ENCODE measurements at regions not wholly inside any gene's neighbourhood (a gene's known extent, or its start where the extent isn't known, plus 50 kb on each side); places are given as distances from the start of the nearest gene placed in this dataset.

DNA sequence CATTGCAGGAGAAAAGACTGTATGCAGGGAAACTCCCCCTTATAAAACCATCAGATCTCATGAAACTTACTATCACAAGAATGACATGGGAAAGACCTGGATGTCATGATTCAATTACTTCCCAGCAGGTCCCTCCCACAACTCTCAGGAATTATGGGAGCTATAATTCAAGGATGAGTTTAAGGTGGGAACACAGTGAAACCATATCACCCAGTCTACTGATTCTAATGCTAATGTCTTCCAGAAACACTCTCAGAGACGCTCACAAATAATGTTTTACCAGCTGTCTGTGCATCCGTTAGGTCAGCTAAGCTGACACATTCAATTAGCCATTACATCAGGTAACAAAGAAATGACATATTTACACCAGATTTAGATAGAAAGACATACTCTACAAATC, 637.9 kb downstream of the NLGN4Y start:
- no peaks in the 10 kb centered on the region for H3K4me1 Mint-ChIP-seq (ENCODE audit: low read depth)
- H3K36me3 Mint-ChIP-seq (ENCODE audit: low read depth): no peaks in the 10 kb centered on the region
- no peaks in the 10 kb centered on the region for H3K9me3 Mint-ChIP-seq
- H3K27ac Mint-ChIP-seq: no peak overlapping the region
- no peaks in the 10 kb centered on the region for H3K27me3 Mint-ChIP-seq
- H3K4me3 Mint-ChIP-seq: no peak overlapping the region

DNA sequence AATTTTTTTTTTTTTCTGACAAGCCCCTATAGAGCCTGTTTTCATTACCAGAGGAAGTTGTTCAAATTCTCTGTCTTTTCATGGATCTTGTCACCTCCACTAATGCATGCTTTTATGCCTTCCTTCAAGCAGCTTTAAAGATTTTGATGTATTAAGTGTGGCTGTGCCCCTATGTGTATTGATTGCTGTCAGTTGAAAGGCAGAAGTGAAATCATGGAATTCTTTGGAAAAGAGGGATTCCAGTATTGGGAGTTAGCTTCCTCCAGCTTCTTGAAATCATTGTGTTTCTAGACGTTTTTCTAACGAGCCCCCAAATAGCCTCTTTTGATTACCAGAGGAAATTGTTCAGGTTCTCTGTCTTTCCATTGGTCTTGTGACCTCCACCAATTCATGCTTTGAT, 655.6 kb downstream of the NLGN4Y start:
- Mint-ChIP-seq H3K9me3 (no peaks in the 10 kb centered on the region), H3K27ac (no peak overlapping the region), H3K27me3 (no peaks in the 10 kb centered on the region), H3K4me3 (no peak overlapping the region), H3K4me1 (ENCODE audit: low read depth) (no peaks in the 10 kb centered on the region), H3K36me3 (ENCODE audit: low read depth) (no peaks in the 10 kb centered on the region)

DNA sequence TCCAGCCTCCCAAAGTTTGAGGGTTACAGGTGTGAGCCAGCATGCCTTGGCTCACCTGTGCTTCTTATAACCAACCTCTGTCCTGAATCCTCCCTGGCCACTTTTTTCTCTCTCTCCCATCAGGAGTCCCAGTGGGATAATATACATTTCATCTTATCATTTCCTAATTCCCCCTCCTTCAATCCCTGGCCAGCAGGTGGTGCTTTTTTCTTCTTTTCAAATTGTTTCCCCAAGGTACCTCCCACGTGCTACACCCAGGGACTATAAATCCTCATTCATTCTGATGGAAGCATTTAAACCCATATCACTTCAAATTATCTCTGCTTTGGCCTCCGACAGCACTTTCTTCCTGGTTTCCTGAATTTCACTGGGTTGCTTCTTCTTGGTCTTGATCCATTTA, 704.7 kb downstream of the NLGN4Y start:
- Mint-ChIP-seq H3K27ac (no peak overlapping the region), H3K27me3 (no peaks in the 10 kb centered on the region), H3K9me3 (peaks cover 4% of the 10 kb centered on the region), H3K36me3 (ENCODE audit: low read depth) (no peaks in the 10 kb centered on the region), H3K4me3 (no peak overlapping the region), H3K4me1 (ENCODE audit: low read depth) (no peaks in the 10 kb centered on the region)

DNA sequence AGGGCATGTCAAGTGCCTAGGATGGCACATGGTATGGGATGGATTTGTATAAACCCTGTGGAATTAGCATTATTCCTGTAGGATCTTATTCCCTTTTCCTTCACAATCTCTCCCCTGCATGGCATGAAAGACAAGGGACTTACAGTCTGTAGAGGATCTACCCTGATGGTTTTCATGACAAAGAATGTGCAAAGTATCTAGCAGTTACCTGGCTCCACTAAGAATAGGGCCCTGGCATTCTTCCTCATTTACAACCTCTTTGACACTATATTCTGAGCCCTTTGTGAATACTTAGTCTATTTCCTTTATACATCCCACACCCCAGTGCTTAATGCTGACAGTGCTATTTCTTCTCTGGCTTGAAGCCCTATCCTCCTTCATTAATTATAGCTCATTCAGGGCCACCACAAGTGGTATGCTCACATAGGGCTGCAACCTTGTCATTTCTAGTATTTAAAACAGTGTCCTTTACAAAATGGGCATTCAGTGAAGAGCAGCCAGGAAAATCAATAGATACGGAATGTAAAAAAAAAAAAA, 715.3 kb downstream of the NLGN4Y start:
- Mint-ChIP-seq H3K36me3 (ENCODE audit: low read depth) (no peaks in the 10 kb centered on the region), H3K4me3 (no peak overlapping the region), H3K27me3 (no peaks in the 10 kb centered on the region), H3K9me3 (peaks cover 4% of the 10 kb centered on the region), H3K4me1 (ENCODE audit: low read depth) (no peaks in the 10 kb centered on the region), H3K27ac (no peak overlapping the region)

DNA sequence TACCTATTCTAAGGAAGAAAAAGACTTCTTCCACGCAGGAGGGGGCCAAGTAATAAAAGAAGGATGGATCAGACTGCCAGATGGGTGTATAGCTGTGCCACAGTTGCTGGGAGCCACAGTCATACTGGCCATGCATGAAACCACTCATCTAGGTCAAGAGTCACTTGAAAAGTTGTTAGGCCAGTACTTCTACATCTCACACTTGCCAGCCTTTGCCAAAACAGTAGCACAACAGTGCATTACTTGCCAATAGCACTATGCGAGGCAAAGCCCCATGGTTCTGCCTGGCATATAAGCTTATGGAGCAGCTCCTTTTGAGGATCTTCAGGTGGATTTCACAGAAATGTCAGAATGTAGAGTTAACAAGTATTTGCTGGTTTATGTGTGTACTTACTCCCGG, 735.0 kb downstream of the NLGN4Y start:
- H3K4me3 Mint-ChIP-seq: no peak overlapping the region
- H3K9me3 Mint-ChIP-seq: no peaks in the 10 kb centered on the region
- H3K4me1 Mint-ChIP-seq (ENCODE audit: low read depth): no peaks in the 10 kb centered on the region
- no peaks in the 10 kb centered on the region for H3K27me3 Mint-ChIP-seq
- no peak overlapping the region for H3K27ac Mint-ChIP-seq
- H3K36me3 Mint-ChIP-seq (ENCODE audit: low read depth): no peaks in the 10 kb centered on the region

DNA sequence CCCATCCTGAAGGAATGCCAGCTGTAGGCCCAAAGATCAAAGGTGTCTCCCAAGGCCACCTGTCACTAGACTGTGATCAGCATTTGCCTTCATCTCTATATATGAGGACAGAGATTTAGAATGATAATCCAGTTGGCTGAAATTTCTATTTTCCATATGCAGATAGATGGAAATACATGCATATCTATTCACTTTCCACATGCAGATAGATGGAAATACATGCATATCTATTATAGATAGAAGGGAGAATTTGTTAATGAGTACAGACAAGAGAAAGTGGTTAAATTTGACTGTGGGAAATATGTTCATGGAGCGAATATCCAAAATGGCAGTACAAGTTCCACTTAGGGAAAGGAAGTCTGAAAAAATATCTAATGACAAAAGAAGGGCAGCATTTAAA, 762.2 kb downstream of the NLGN4Y start:
- Mint-ChIP-seq H3K4me3 (no peak overlapping the region), H3K27me3 (no peaks in the 10 kb centered on the region), H3K4me1 (ENCODE audit: low read depth) (no peaks in the 10 kb centered on the region), H3K36me3 (ENCODE audit: low read depth) (no peaks in the 10 kb centered on the region), H3K27ac (no peak overlapping the region), H3K9me3 (no peaks in the 10 kb centered on the region)

DNA sequence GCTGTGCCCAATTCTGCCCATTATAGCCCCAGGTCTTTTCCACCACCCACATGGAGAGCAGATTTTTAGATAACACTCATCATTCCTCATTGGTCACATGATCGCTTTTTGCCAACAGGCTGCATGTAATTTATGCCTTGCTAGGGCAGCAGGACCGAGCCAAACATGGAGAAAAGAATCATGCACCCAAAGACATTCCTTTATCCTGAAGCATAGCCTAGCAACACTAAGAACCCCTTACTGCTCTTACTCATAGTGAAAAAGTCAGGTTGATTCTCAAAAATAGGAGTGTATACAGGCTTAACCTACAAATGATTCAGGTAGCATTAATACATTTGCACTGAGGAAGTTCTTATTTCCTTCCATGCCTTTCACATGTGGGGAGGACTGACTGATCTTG, 765.5 kb downstream of the NLGN4Y start:
- Mint-ChIP-seq H3K4me1 (ENCODE audit: low read depth) (no peaks in the 10 kb centered on the region), H3K9me3 (no peaks in the 10 kb centered on the region), H3K27me3 (no peaks in the 10 kb centered on the region), H3K27ac (no peak overlapping the region), H3K4me3 (no peak overlapping the region), H3K36me3 (ENCODE audit: low read depth) (no peaks in the 10 kb centered on the region)

DNA sequence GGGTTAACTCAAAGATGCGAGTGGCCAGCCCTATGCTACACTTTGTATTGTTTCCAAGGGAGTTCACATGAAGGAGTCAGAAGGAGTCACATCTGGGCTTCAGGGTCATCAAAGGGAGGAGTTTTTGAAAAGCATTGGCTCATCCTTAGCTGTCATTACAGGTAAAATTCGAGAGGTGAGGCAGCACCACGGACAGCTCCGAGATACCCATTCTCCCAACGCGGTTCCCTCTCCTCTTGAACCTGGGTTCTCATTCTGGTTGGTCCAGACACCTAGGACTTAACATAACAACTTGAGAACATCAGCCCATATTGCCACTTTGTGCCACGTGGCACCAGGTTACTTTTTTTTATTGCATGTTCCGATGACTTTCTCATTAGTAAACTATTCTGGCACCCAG, 768.6 kb downstream of the NLGN4Y start:
- no peak overlapping the region for H3K27ac Mint-ChIP-seq
- H3K4me3 Mint-ChIP-seq: no peak overlapping the region
- no peaks in the 10 kb centered on the region for H3K27me3 Mint-ChIP-seq
- no peaks in the 10 kb centered on the region for H3K9me3 Mint-ChIP-seq
- H3K4me1 Mint-ChIP-seq (ENCODE audit: low read depth): no peaks in the 10 kb centered on the region
- H3K36me3 Mint-ChIP-seq (ENCODE audit: low read depth): no peaks in the 10 kb centered on the region

DNA sequence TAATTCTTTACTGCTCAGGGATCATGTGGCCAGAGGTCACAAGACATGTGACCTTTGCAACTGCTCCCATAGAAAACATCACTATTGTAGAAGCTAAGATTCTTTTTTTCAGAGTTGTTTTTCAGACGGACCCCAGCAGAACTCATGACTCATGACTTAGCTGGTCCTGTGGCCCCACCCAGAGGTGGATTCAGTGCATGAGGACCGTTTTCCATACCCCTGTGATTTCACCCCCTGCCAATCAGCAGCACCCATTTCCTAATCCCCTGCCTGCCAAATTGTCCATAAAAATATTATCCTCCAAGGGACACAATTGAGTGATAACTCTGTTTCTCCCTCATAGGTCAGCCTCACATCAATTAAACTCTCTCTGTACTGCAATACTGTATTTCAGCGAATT, 777.5 kb downstream of the NLGN4Y start:
- Mint-ChIP-seq H3K27ac (no peak overlapping the region), H3K4me3 (no peak overlapping the region), H3K9me3 (peaks cover 4% of the 10 kb centered on the region), H3K36me3 (ENCODE audit: low read depth) (no peaks in the 10 kb centered on the region), H3K4me1 (ENCODE audit: low read depth) (no peaks in the 10 kb centered on the region), H3K27me3 (no peaks in the 10 kb centered on the region)

DNA sequence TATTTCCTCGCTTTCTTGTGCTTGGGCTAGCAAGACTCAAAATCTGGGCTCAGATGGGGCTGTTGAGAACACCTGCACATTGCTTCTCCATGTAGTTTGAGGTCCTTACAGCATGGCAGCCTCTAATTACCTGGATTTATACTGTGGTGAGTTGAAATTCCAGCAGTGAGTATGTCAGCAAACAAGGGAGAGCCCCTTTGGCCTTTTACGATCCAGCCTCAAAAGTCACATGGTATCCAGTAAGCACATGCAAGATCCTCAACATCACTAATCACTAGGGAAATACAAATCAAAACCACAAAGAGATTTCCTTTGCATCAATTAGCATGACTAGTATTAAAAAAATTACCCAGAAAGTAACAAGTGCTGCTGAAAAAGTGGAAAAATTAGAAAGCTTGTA, 787.8 kb downstream of the NLGN4Y start:
- Mint-ChIP-seq H3K27ac (no peak overlapping the region), H3K36me3 (ENCODE audit: low read depth) (no peaks in the 10 kb centered on the region), H3K4me3 (no peak overlapping the region), H3K4me1 (ENCODE audit: low read depth) (no peaks in the 10 kb centered on the region), H3K9me3 (peaks cover 5% of the 10 kb centered on the region), H3K27me3 (no peaks in the 10 kb centered on the region)

DNA sequence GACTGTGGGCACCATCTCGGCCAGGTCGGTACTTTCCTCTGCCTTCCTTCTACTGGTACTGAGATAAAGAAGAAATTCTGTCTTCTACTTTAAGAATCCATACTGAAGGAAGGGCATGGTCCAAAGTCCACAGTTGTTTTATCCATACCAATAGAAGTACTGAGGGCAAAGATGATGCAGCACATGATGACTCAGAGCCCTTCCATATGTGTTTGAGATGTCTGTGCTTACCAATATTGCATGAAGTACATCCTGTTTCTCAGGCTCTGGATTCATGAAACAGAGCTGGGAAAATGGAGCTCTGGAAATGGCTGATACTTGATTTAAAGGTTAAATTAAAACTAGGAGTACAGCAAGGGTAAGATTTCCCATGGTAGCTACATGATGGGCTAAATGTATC, 799.9 kb downstream of the NLGN4Y start:
- H3K4me3 Mint-ChIP-seq: no peak overlapping the region
- no peaks in the 10 kb centered on the region for H3K27me3 Mint-ChIP-seq
- H3K9me3 Mint-ChIP-seq: no peaks in the 10 kb centered on the region
- no peaks in the 10 kb centered on the region for H3K36me3 Mint-ChIP-seq (ENCODE audit: low read depth)
- no peak overlapping the region for H3K27ac Mint-ChIP-seq
- no peaks in the 10 kb centered on the region for H3K4me1 Mint-ChIP-seq (ENCODE audit: low read depth)

DNA sequence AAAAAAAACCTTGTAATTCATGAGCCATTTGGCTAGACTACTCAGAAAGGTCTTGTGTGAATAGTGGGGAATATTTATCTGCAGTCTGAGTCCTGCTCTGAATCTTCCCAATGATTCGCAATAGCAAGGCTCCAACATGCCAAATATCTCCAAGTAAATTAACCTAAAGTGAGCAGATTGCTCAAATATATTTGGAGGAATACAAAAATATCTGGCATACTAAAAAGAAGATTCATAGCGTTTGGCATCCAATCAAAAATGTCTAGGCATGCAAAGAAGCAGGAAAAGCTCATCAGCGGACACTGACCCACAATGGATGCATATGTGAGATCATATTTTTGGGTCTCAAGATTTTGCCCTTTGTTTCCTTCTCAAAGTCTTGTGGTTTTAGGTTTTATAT, 800.9 kb downstream of the NLGN4Y start:
- H3K9me3 Mint-ChIP-seq: no peaks in the 10 kb centered on the region
- no peaks in the 10 kb centered on the region for H3K4me1 Mint-ChIP-seq (ENCODE audit: low read depth)
- H3K27me3 Mint-ChIP-seq: no peaks in the 10 kb centered on the region
- H3K27ac Mint-ChIP-seq: no peak overlapping the region
- H3K4me3 Mint-ChIP-seq: no peak overlapping the region
- H3K36me3 Mint-ChIP-seq (ENCODE audit: low read depth): no peaks in the 10 kb centered on the region

DNA sequence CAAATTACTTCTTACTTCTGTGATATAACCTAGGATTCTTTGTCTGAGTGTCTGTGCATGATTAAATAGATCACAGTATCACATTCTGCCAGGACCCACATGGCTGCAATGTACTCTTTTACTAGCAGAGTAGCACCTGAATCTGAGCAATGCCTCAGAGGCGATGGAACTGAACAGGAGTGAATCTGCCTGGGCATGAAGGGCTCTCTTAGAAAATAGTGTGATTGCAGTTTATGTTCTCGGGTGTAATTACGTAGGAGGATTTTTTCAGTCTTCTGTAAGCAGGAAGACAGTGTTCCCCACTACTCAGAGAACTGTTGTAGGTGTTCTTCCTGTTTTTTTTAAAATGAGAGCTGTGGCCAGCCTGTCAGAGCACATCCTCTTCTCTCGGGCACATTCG, 802.3 kb downstream of the NLGN4Y start:
- no peak overlapping the region for H3K4me3 Mint-ChIP-seq
- no peaks in the 10 kb centered on the region for H3K9me3 Mint-ChIP-seq
- H3K4me1 Mint-ChIP-seq (ENCODE audit: low read depth): no peaks in the 10 kb centered on the region
- H3K27ac Mint-ChIP-seq: no peak overlapping the region
- no peaks in the 10 kb centered on the region for H3K36me3 Mint-ChIP-seq (ENCODE audit: low read depth)
- no peaks in the 10 kb centered on the region for H3K27me3 Mint-ChIP-seq

DNA sequence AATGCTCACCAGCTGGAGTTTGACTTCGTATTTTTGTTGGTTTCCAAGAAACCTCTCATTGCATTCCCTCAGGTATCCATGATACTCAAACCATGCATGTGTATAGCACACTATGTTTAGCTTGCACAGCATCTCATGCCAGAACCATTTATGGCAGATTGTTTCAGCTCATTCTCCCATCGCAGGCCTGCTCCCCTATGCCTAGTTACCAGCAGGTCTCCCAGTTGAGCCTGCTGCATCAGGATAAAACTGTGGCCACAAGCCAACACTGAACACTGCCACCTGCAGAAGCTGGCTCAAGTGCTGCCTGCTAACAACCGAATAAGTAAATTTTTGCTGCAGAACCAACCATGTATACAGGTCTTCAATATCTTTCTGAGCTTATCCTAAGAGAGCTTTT, 804.5 kb downstream of the NLGN4Y start:
- Mint-ChIP-seq H3K4me3 (no peak overlapping the region), H3K4me1 (ENCODE audit: low read depth) (no peaks in the 10 kb centered on the region), H3K9me3 (no peaks in the 10 kb centered on the region), H3K27me3 (no peaks in the 10 kb centered on the region), H3K27ac (no peak overlapping the region), H3K36me3 (ENCODE audit: low read depth) (no peaks in the 10 kb centered on the region)

DNA sequence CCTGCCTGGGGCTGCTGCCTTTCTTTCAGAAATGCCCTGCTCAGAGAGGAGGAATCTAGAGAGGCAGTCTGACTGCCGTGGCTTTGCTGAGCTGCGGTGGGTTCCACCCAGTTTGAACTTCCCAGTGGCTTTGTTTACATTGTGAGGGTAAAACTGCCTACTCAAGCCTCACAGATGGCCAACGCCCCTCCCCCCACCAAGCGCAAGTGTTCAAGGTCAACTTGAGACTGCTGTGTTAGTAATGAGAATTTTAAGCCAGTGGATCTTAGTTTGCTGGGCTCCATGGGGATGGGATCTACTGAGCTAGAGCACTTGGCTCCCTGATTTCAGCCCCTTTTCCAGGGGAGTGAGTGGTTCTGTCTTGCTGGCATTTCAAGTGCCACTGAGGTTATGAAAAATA, 819.2 kb downstream of the NLGN4Y start:
- H3K36me3 Mint-ChIP-seq (ENCODE audit: low read depth): no peaks in the 10 kb centered on the region
- H3K4me1 Mint-ChIP-seq (ENCODE audit: low read depth): no peaks in the 10 kb centered on the region
- no peak overlapping the region for H3K27ac Mint-ChIP-seq
- no peak overlapping the region for H3K4me3 Mint-ChIP-seq
- no peaks in the 10 kb centered on the region for H3K27me3 Mint-ChIP-seq
- peaks cover 4% of the 10 kb centered on the region for H3K9me3 Mint-ChIP-seq

DNA sequence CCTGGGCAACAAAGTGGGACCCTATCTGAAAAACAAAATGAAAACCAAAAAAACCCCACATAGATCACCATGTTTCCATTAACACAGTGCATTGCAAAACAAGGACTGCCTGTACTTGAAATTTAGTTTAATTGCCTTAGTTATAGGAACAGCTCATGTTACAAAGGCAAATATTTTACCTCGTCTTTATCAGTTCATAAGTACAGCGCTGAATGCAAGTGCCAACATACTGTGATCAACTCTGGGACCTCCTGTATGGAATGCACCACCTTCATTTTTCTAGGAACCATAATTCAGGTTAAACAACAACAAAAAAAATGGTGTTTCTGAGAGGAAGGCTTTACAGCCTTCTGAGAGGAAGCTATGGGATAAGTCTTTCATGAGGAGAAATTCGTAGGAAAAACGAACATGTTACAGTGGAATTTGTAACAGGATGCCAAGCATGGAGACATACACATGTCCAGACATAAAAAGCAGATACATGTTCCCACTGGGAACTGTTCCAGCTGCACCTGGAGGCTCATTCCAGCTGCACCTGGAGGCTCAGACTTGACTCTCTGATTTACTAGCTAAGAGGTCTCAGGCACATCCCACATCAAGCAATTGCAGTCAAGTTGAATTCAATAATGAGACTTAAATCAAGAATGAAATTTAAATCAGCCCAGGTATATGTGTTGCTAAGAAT, 821.3 kb downstream of the NLGN4Y start:
- Mint-ChIP-seq H3K27me3 (no peaks in the 10 kb centered on the region), H3K9me3 (peaks cover 4% of the 10 kb centered on the region), H3K27ac (no peak overlapping the region), H3K4me3 (no peak overlapping the region), H3K36me3 (ENCODE audit: low read depth) (no peaks in the 10 kb centered on the region), H3K4me1 (ENCODE audit: low read depth) (no peaks in the 10 kb centered on the region)
